LNCAP (cell line): ENCODE measurements at regions not wholly inside any gene's neighbourhood (a gene's known extent, or its start where the extent isn't known, plus 50 kb on each side); places are given as distances from the start of the nearest gene placed in this dataset.

Experiments used
- TF ChIP-seq, protein P1 (sequence below): fragments of 450-650 bp; IDR thresholded peaks from 2 replicates; pipeline ENCODE4 v1.5.1; 2017; ENCODE audit warnings: mild to moderate bottlenecking

DNA sequence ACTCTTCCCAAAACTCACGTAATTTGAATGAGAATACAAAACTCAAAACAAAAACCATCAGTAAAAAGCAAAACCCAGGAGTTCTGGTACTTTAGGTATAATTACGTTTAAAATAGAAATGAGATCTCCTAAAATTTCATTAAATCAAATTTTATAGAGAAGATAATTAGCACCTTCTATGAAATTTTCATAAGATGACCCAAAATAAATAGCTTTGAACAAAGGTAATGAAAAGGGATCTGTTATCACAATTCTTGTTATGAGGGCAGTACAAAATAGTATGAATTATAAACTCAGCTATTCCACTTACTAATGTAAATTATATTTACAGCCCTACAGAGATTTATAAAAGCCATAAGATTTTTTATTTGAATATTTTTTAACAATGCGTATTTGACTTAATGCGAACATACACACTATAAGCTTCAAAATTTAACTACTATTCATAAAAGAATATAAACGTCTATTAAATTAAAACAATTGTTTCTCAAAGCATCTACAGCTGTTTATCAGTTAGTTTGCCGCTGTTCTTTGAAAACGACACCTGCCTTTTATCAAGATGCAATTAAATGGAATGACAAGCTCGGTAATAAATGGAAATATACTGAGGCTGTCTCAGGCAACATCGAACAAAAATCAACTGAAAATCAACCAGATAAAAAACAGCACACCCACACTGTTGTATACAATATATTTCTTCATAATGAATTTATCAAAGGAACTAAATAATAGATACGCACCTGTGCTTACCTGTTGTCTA is 63.8 kb downstream of the KCNRG start:
- TF ChIP-seq, protein P1, sequence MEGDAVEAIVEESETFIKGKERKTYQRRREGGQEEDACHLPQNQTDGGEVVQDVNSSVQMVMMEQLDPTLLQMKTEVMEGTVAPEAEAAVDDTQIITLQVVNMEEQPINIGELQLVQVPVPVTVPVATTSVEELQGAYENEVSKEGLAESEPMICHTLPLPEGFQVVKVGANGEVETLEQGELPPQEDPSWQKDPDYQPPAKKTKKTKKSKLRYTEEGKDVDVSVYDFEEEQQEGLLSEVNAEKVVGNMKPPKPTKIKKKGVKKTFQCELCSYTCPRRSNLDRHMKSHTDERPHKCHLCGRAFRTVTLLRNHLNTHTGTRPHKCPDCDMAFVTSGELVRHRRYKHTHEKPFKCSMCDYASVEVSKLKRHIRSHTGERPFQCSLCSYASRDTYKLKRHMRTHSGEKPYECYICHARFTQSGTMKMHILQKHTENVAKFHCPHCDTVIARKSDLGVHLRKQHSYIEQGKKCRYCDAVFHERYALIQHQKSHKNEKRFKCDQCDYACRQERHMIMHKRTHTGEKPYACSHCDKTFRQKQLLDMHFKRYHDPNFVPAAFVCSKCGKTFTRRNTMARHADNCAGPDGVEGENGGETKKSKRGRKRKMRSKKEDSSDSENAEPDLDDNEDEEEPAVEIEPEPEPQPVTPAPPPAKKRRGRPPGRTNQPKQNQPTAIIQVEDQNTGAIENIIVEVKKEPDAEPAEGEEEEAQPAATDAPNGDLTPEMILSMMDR = no peak

- TF ChIP-seq, protein P1 = no peak
These were observed 64.5 kb downstream of the KCNRG start for GRCh38 chr13:50079655-50080202.

DNA sequence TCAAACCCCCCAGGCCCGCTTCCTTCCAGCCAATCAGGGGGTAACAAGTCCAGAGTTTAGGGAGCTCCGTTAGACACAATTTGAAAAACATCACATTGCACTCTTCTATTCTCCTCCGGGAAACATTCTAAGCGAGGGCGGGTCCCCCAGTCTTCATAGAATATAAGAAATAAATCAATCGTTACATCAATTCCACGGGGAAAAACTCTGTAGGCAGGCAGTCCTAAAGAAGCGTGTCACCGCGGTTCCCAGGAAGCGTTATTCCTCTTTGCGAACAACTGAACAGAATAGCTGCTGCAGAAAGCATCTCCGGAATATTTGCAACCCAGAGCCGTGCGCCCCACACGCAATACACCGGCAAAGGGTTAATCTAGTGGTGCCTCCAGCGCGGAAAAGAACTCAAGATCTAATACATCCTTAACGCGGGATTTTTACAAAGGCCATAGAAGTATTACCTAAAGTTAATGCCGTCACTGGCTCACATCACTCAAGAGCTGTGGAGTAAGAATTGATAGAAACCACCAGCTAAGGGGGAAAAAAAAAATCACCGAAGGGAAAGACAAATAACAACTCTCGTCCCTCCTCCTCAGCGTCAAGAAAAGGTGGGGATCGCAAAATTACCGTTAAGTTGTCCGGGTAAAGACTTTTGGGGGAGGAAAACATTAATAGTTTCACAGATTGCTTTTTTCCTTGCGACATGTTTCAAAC is 65.1 kb downstream of the KCNRG start:
- TF ChIP-seq, protein P1 = no peak

DNA sequence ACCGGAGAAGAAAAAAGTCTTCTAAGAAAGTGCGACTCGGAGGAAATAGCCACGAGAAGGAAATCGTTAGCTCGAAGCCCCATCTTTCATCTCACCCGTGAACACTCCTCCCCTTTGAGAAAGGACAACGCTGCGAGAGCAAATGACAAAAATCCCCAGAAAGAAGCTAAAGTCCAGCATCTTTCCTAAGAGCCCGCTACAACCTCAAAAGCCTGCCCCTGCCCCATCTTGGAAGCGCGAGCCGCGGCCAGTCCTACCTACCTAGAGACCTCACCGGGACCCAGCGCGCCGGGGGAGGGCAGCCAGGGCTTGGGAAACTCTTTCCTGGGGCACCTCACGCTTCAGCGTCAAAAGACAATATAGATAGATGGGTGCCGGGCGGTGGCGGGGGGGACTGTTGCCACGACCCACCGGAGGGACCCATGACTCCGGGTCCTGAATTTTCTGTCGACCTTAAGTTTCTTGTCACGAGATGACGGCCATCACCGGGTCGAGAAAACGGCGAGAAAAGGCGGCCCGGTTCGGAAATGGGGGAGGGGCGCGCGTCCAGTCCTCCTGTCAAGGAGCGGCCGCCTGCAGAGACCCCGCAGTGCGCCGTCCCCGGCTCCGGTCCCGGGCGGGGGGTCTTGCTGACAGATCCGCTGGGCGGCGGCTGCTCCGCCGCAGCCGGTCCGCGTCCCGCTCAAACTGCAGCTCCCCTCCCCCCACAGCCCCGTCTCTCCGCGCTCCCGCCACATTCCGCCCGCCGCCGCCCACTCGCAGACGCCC is 65.9 kb downstream of the KCNRG start:
- TF ChIP-seq, protein P1 = no peak

GRCh38 chr13:50081679-50082425 is 66.6 kb downstream of the KCNRG start:
- TF ChIP-seq, protein P1 = no peak

DNA sequence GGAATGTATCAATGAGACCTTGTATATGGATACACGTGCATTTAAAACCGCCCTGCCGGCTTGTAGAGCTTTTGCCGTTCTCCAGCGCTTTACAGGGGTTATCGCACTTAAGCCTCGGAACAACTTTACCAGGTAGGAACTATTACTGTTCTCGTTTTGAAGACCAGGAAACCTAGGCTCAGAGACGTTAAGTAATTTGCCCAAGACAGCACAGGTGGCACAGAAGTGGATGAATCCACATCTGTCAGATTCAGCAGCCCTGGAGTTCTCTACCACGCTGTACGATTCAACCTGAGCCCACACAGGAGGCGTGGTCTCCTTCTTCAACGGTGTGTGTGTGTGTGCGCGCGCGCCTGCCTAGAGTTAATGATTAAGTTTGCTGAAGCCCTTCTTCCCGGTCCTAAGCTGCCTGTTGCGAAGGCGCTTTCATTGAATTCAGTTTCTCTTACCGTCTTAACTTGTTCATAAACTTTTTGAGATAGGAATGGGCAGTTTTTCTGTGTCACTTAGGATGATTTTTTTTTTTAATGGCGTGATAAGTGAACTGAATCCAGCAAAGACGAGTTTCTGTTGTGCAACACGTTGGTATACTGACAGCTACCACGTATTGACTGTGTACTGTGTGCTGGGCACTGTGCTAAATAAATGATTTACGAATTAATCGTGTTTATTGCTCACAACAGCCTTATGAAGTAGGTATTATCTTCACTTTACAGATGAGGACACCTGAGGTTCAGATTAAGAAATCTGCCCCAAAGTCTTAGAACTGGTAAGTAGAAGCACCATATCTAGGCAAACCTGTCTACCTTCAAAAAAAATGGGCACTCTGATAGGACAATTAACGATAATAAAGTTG is 67.4 kb downstream of the KCNRG start:
- TF ChIP-seq, protein P1 = no peak
